ENCODE measurements at regions not wholly inside any gene's neighbourhood (a gene's known extent, or its start where the extent isn't known, plus 50 kb on each side); places are given as distances from the start of the nearest gene placed in this dataset.
"Not testable (repeated sequence)": the region's sequence is repeated elsewhere in the genome, so short reads cannot be mapped to it uniquely, and the experiment has no call there.

- POLR2A ChIA-PET, result no interaction called here
- H3K4me3 Mint-ChIP-seq, result no peak overlapping the region
- H3K27ac Mint-ChIP-seq, result no peak overlapping the region
- H3K9me3 Mint-ChIP-seq, result peaks cover 7% of the 10 kb centered on the region
- H3K36me3 Mint-ChIP-seq, result no peaks in the 10 kb centered on the region
- H3K27me3 Mint-ChIP-seq, result no peaks in the 10 kb centered on the region
- DNase-seq, result no peak
- intact Hi-C loops (cut with micrococcal nuclease), result no loop called here
- CTCF ChIA-PET, result no interaction called here
- H3K4me1 Mint-ChIP-seq (ENCODE audit: low read depth), result no peaks in the 10 kb centered on the region
These were observed 841.5 kb downstream of the LRRIQ3 start for GRCh38 chr1:73356485-73356884.

GRCh38 chr1:73343947-73344346 is 854.0 kb downstream of the LRRIQ3 start:
- intact Hi-C loops (cut with micrococcal nuclease), result no loop called here
- Mint-ChIP-seq H3K27me3 (no peaks in the 10 kb centered on the region), H3K36me3 (no peaks in the 10 kb centered on the region), H3K4me3 (no peak overlapping the region), H3K27ac (no peak overlapping the region), H3K4me1 (ENCODE audit: low read depth) (no peaks in the 10 kb centered on the region), H3K9me3 (no peaks in the 10 kb centered on the region)
- CTCF ChIA-PET, result no interaction called here
- POLR2A ChIA-PET, result no interaction called here
- no peak for DNase-seq

GRCh38 chr1:73333847-73334503 is 864.0 kb downstream of the LRRIQ3 start:
- intact Hi-C loops (cut with micrococcal nuclease), result no loop called here
- H3K27me3 Mint-ChIP-seq, result no peaks in the 10 kb centered on the region
- ChIA-PET POLR2A (no interaction called here), CTCF (no interaction called here)
- H3K27ac Mint-ChIP-seq, result no peak overlapping the region
- peaks cover 26% of the 10 kb centered on the region for H3K9me3 Mint-ChIP-seq
- DNase-seq, result no peak
- H3K4me1 Mint-ChIP-seq (ENCODE audit: low read depth), result no peaks in the 10 kb centered on the region
- H3K36me3 Mint-ChIP-seq, result no peaks in the 10 kb centered on the region
- H3K4me3 Mint-ChIP-seq, result no peak overlapping the region

GRCh38 chr1:73331726-73332125 is 866.2 kb downstream of the LRRIQ3 start:
- intact Hi-C loops (cut with micrococcal nuclease), result no loop called here
- CTCF ChIA-PET, result no interaction called here
- Mint-ChIP-seq H3K36me3 (no peaks in the 10 kb centered on the region), H3K27me3 (no peaks in the 10 kb centered on the region), H3K27ac (no peak overlapping the region), H3K4me1 (ENCODE audit: low read depth) (no peaks in the 10 kb centered on the region), H3K9me3 (peaks cover 33% of the 10 kb centered on the region), H3K4me3 (no peak overlapping the region)
- POLR2A ChIA-PET, result no interaction called here
- DNase-seq, result no peak

GRCh38 chr1:73327998-73328397 is 870.0 kb downstream of the LRRIQ3 start:
- Mint-ChIP-seq H3K27ac (no peak overlapping the region), H3K4me3 (no peak overlapping the region), H3K9me3 (peaks cover 38% of the 10 kb centered on the region), H3K27me3 (no peaks in the 10 kb centered on the region), H3K4me1 (ENCODE audit: low read depth) (no peaks in the 10 kb centered on the region), H3K36me3 (no peaks in the 10 kb centered on the region)
- POLR2A ChIA-PET, result no interaction called here
- intact Hi-C loops (cut with micrococcal nuclease), result no loop called here
- CTCF ChIA-PET, result no interaction called here
- DNase-seq, result no peak

- no peaks in the 10 kb centered on the region for H3K36me3 Mint-ChIP-seq
- H3K27ac Mint-ChIP-seq, result no peak overlapping the region
- H3K27me3 Mint-ChIP-seq, result no peaks in the 10 kb centered on the region
- H3K4me3 Mint-ChIP-seq, result no peak overlapping the region
- H3K9me3 Mint-ChIP-seq, result peaks cover 36% of the 10 kb centered on the region
- no peak for DNase-seq
- ChIA-PET CTCF (no interaction called here), POLR2A (no interaction called here)
- intact Hi-C loops (cut with micrococcal nuclease), result no loop called here
- H3K4me1 Mint-ChIP-seq (ENCODE audit: low read depth), result no peaks in the 10 kb centered on the region
These were observed 870.7 kb downstream of the LRRIQ3 start for GRCh38 chr1:73327180-73327793.

GRCh38 chr1:73326663-73327062 is 871.3 kb downstream of the LRRIQ3 start:
- Mint-ChIP-seq H3K27ac (no peak overlapping the region), H3K4me3 (no peak overlapping the region), H3K27me3 (no peaks in the 10 kb centered on the region), H3K4me1 (ENCODE audit: low read depth) (no peaks in the 10 kb centered on the region), H3K36me3 (no peaks in the 10 kb centered on the region), H3K9me3 (peaks cover 33% of the 10 kb centered on the region)
- ChIA-PET CTCF (no interaction called here), POLR2A (no interaction called here)
- DNase-seq, result no peak
- intact Hi-C loops (cut with micrococcal nuclease), result no loop called here

GRCh38 chr1:73310797-73311381 is 887.1 kb downstream of the LRRIQ3 start:
- Mint-ChIP-seq H3K36me3 (no peaks in the 10 kb centered on the region), H3K27me3 (no peaks in the 10 kb centered on the region), H3K9me3 (peaks cover 5% of the 10 kb centered on the region), H3K4me3 (no peak overlapping the region), H3K27ac (no peak overlapping the region), H3K4me1 (ENCODE audit: low read depth) (no peaks in the 10 kb centered on the region)
- DNase-seq, result no peak
- intact Hi-C loops (cut with micrococcal nuclease), result no loop called here
- ChIA-PET CTCF (no interaction called here), POLR2A (no interaction called here)

GRCh38 chr1:73306899-73307555 is 890.9 kb downstream of the LRRIQ3 start:
- intact Hi-C loops (cut with micrococcal nuclease), result no loop called here
- H3K27me3 Mint-ChIP-seq, result no peaks in the 10 kb centered on the region

GRCh38 chr1:73273886-73274285 is 924.1 kb downstream of the LRRIQ3 start:
- Mint-ChIP-seq H3K36me3 (no peaks in the 10 kb centered on the region), H3K4me1 (ENCODE audit: low read depth) (no peaks in the 10 kb centered on the region), H3K4me3 (no peak overlapping the region), H3K27ac (no peak overlapping the region), H3K9me3 (peaks cover 23% of the 10 kb centered on the region), H3K27me3 (no peaks in the 10 kb centered on the region)
- ChIA-PET POLR2A (no interaction called here), CTCF (no interaction called here)
- intact Hi-C loops (cut with micrococcal nuclease), result no loop called here
- DNase-seq, result no peak

More at GRCh38 chr1:73306899-73307555, 890.9 kb downstream of the LRRIQ3 start:
- no peak for DNase-seq
- H3K36me3 Mint-ChIP-seq, result no peaks in the 10 kb centered on the region
- POLR2A ChIA-PET, result no interaction called here
- H3K4me1 Mint-ChIP-seq (ENCODE audit: low read depth), result no peaks in the 10 kb centered on the region
- CTCF ChIA-PET, result no interaction called here
- H3K27ac Mint-ChIP-seq, result no peak overlapping the region
- peaks cover 9% of the 10 kb centered on the region for H3K9me3 Mint-ChIP-seq
- no peak overlapping the region for H3K4me3 Mint-ChIP-seq

GRCh38 chr1:73245196-73245595 is 952.8 kb downstream of the LRRIQ3 start:
- DNase-seq; CTCF ChIA-PET; intact Hi-C loops (cut with micrococcal nuclease); H3K27ac Mint-ChIP-seq; H3K4me1 Mint-ChIP-seq (ENCODE audit: low read depth); H3K27me3 Mint-ChIP-seq; H3K4me3 Mint-ChIP-seq; H3K36me3 Mint-ChIP-seq; POLR2A ChIA-PET: not testable (repeated sequence)
- peaks cover 36% of the 10 kb centered on the region for H3K9me3 Mint-ChIP-seq

GRCh38 chr1:73218995-73219546 is 936.7 kb upstream of the NEGR1 start:
- Mint-ChIP-seq H3K4me1 (ENCODE audit: low read depth) (no peaks in the 10 kb centered on the region), H3K27ac (no peak overlapping the region), H3K27me3 (no peaks in the 10 kb centered on the region), H3K36me3 (no peaks in the 10 kb centered on the region), H3K9me3 (peaks cover 18% of the 10 kb centered on the region), H3K4me3 (no peak overlapping the region)
- ChIA-PET POLR2A (no interaction called here), CTCF (no interaction called here)
- intact Hi-C loops (cut with micrococcal nuclease), result no loop called here
- DNase-seq, result no peak

All from activated CD4-positive, alpha-beta memory T cell treated with anti-CD3 and anti-CD28 coated beads for 36 hours (primary cell).